ENCODE measurements at regions not wholly inside any gene's neighbourhood (a gene's known extent, or its start where the extent isn't known, plus 50 kb on each side); places are given as distances from the start of the nearest gene placed in this dataset.
"Not testable (repeated sequence)": the region's sequence is repeated elsewhere in the genome, so short reads cannot be mapped to it uniquely, and the experiment has no call there.

GRCh38 chr1:101367630-101368029, 130.8 kb downstream of the S1PR1 start:
- DNase-seq (ENCODE audit: low read depth, low spot score) = no peak

GRCh38 chr1:101370488-101370887, 133.7 kb downstream of the S1PR1 start:
- DNase-seq (ENCODE audit: low read depth, low spot score) = no peak

- peak; percentile 43 for DNase-seq (ENCODE audit: low read depth, low spot score)
Measured at GRCh38 chr1:101371259-101371658, 134.4 kb downstream of the S1PR1 start.

- no peak for DNase-seq (ENCODE audit: low read depth, low spot score)
Measured at GRCh38 chr1:101373570-101373969, 136.8 kb downstream of the S1PR1 start.

GRCh38 chr1:101375448-101375847, 138.6 kb downstream of the S1PR1 start:
- not testable (repeated sequence) for DNase-seq (ENCODE audit: low read depth, low spot score)

GRCh38 chr1:101376121-101377083, 139.6 kb downstream of the S1PR1 start:
- no peak for DNase-seq (ENCODE audit: low read depth, low spot score)

- DNase-seq (ENCODE audit: low read depth, low spot score) = no peak
Measured at GRCh38 chr1:101377084-101377835, 140.4 kb downstream of the S1PR1 start.

- DNase-seq (ENCODE audit: low read depth, low spot score) = no peak
Measured at GRCh38 chr1:101379037-101379436, 142.2 kb downstream of the S1PR1 start.

GRCh38 chr1:101379950-101380349, 143.1 kb downstream of the S1PR1 start:
- no peak for DNase-seq (ENCODE audit: low read depth, low spot score)

GRCh38 chr1:101382135-101382534, 145.3 kb downstream of the S1PR1 start:
- no peak for DNase-seq (ENCODE audit: low read depth, low spot score)

- peak; percentile 44 for DNase-seq (ENCODE audit: low read depth, low spot score)
Measured at GRCh38 chr1:101388904-101389546, 152.2 kb downstream of the S1PR1 start.

GRCh38 chr1:101389547-101389929, 152.7 kb downstream of the S1PR1 start:
- DNase-seq (ENCODE audit: low read depth, low spot score) = no peak

- DNase-seq (ENCODE audit: low read depth, low spot score) = no peak
Measured at GRCh38 chr1:101392552-101392951, 155.7 kb downstream of the S1PR1 start.

- DNase-seq (ENCODE audit: low read depth, low spot score) = no peak
Measured at GRCh38 chr1:101394041-101394440, 157.2 kb downstream of the S1PR1 start.

- no peak for DNase-seq (ENCODE audit: low read depth, low spot score)
Measured at GRCh38 chr1:101399222-101399621, 162.4 kb downstream of the S1PR1 start.

- DNase-seq (ENCODE audit: low read depth, low spot score) = no peak
Measured at GRCh38 chr1:101406271-101406670, 169.5 kb downstream of the S1PR1 start.

- no peak for DNase-seq (ENCODE audit: low read depth, low spot score)
Measured at GRCh38 chr1:101406681-101407080, 169.9 kb downstream of the S1PR1 start.

- no peak for DNase-seq (ENCODE audit: low read depth, low spot score)
Measured at GRCh38 chr1:101407505-101408211, 170.8 kb downstream of the S1PR1 start.

- no peak for DNase-seq (ENCODE audit: low read depth, low spot score)
Measured at GRCh38 chr1:101408212-101409042, 171.6 kb downstream of the S1PR1 start.

- no peak for DNase-seq (ENCODE audit: low read depth, low spot score)
Measured at GRCh38 chr1:101409102-101409501, 172.3 kb downstream of the S1PR1 start.
